ENCODE measurements at regions not wholly inside any gene's neighbourhood (a gene's known extent, or its start where the extent isn't known, plus 50 kb on each side); places are given as distances from the start of the nearest gene placed in this dataset.

GRCh38 chr5:87095787-87096186 lies 171.9 kb upstream of the RASA1 start:
- Histone ChIP-seq H2AFZ (ENCODE audit: low read length) (no peak overlapping the region), H3K4me3 (ENCODE audit: low read length) (no peak overlapping the region), H3K9me3 (ENCODE audit: low read length) (no peaks in the 10 kb centered on the region), H3K4me1 (ENCODE audit: low read length) (no peaks in the 10 kb centered on the region), H3K27ac (ENCODE audit: low read length) (no peak overlapping the region), H3K9me2 (replicated peaks; ENCODE audit: insufficient read depth, low read length) (no peaks in the 10 kb centered on the region), H3K4me2 (ENCODE audit: low read depth, low read length, poor library complexity, severe bottlenecking) (no peak overlapping the region), H3K27me3 (ENCODE audit: low read length) (no peaks in the 10 kb centered on the region), H3K79me2 (ENCODE audit: low read length) (no peaks in the 10 kb centered on the region), H4K20me1 (ENCODE audit: insufficient read depth, low read depth, low read length) (no peaks in the 10 kb centered on the region), H3K36me3 (ENCODE audit: insufficient read depth, low read length) (no peaks in the 10 kb centered on the region), H3K9ac (ENCODE audit: low read length) (no peak overlapping the region)
- no peak for DNase-seq

GRCh38 chr5:87097664-87098063 lies 170.0 kb upstream of the RASA1 start:
- Histone ChIP-seq H3K4me1 (ENCODE audit: low read length) (no peaks in the 10 kb centered on the region), H3K36me3 (ENCODE audit: insufficient read depth, low read length) (no peaks in the 10 kb centered on the region), H3K27me3 (ENCODE audit: low read length) (no peaks in the 10 kb centered on the region), H3K79me2 (ENCODE audit: low read length) (no peaks in the 10 kb centered on the region), H4K20me1 (ENCODE audit: insufficient read depth, low read depth, low read length) (no peaks in the 10 kb centered on the region), H3K4me3 (ENCODE audit: low read length) (no peak overlapping the region), H3K4me2 (ENCODE audit: low read depth, low read length, poor library complexity, severe bottlenecking) (no peak overlapping the region), H3K9me3 (ENCODE audit: low read length) (no peaks in the 10 kb centered on the region), H3K27ac (ENCODE audit: low read length) (no peak overlapping the region), H2AFZ (ENCODE audit: low read length) (no peak overlapping the region), H3K9me2 (replicated peaks; ENCODE audit: insufficient read depth, low read length) (no peaks in the 10 kb centered on the region), H3K9ac (ENCODE audit: low read length) (no peak overlapping the region)
- DNase-seq = no peak

GRCh38 chr5:87099291-87099839 lies 168.3 kb upstream of the RASA1 start:
- Histone ChIP-seq H4K20me1 (ENCODE audit: insufficient read depth, low read depth, low read length) (no peaks in the 10 kb centered on the region), H3K27ac (ENCODE audit: low read length) (no peak overlapping the region), H3K9ac (ENCODE audit: low read length) (no peak overlapping the region), H3K4me3 (ENCODE audit: low read length) (no peak overlapping the region), H3K79me2 (ENCODE audit: low read length) (no peaks in the 10 kb centered on the region), H3K4me1 (ENCODE audit: low read length) (no peaks in the 10 kb centered on the region), H3K9me2 (replicated peaks; ENCODE audit: insufficient read depth, low read length) (no peaks in the 10 kb centered on the region), H3K27me3 (ENCODE audit: low read length) (no peaks in the 10 kb centered on the region), H3K4me2 (ENCODE audit: low read depth, low read length, poor library complexity, severe bottlenecking) (no peak overlapping the region), H3K9me3 (ENCODE audit: low read length) (no peaks in the 10 kb centered on the region), H3K36me3 (ENCODE audit: insufficient read depth, low read length) (no peaks in the 10 kb centered on the region), H2AFZ (ENCODE audit: low read length) (no peak overlapping the region)
- no peak for DNase-seq

GRCh38 chr5:87099968-87100367 lies 167.7 kb upstream of the RASA1 start:
- Histone ChIP-seq H3K36me3 (ENCODE audit: insufficient read depth, low read length) (no peaks in the 10 kb centered on the region), H3K27ac (ENCODE audit: low read length) (no peak overlapping the region), H2AFZ (ENCODE audit: low read length) (no peak overlapping the region), H3K4me2 (ENCODE audit: low read depth, low read length, poor library complexity, severe bottlenecking) (no peak overlapping the region), H3K9ac (ENCODE audit: low read length) (no peak overlapping the region), H3K27me3 (ENCODE audit: low read length) (no peaks in the 10 kb centered on the region), H3K79me2 (ENCODE audit: low read length) (no peaks in the 10 kb centered on the region), H3K4me1 (ENCODE audit: low read length) (no peaks in the 10 kb centered on the region), H3K9me2 (replicated peaks; ENCODE audit: insufficient read depth, low read length) (no peaks in the 10 kb centered on the region), H3K9me3 (ENCODE audit: low read length) (no peaks in the 10 kb centered on the region), H3K4me3 (ENCODE audit: low read length) (no peak overlapping the region), H4K20me1 (ENCODE audit: insufficient read depth, low read depth, low read length) (no peaks in the 10 kb centered on the region)
- DNase-seq = no peak

- Histone ChIP-seq H3K27ac (ENCODE audit: low read length) (no peak overlapping the region), H3K9me3 (ENCODE audit: low read length) (no peaks in the 10 kb centered on the region), H2AFZ (ENCODE audit: low read length) (no peak overlapping the region), H3K4me2 (ENCODE audit: low read depth, low read length, poor library complexity, severe bottlenecking) (no peak overlapping the region), H3K4me1 (ENCODE audit: low read length) (no peaks in the 10 kb centered on the region), H3K4me3 (ENCODE audit: low read length) (no peak overlapping the region), H3K9ac (ENCODE audit: low read length) (no peak overlapping the region), H3K27me3 (ENCODE audit: low read length) (no peaks in the 10 kb centered on the region), H3K36me3 (ENCODE audit: insufficient read depth, low read length) (no peaks in the 10 kb centered on the region), H3K9me2 (replicated peaks; ENCODE audit: insufficient read depth, low read length) (no peaks in the 10 kb centered on the region), H4K20me1 (ENCODE audit: insufficient read depth, low read depth, low read length) (no peaks in the 10 kb centered on the region), H3K79me2 (ENCODE audit: low read length) (no peaks in the 10 kb centered on the region)
- DNase-seq = no peak
Measured at GRCh38 chr5:87101321-87101720, 166.4 kb upstream of the RASA1 start.

GRCh38 chr5:87102841-87103240 lies 164.8 kb upstream of the RASA1 start:
- Histone ChIP-seq H3K27ac (ENCODE audit: low read length) (no peak overlapping the region), H3K36me3 (ENCODE audit: insufficient read depth, low read length) (no peaks in the 10 kb centered on the region), H4K20me1 (ENCODE audit: insufficient read depth, low read depth, low read length) (no peaks in the 10 kb centered on the region), H3K27me3 (ENCODE audit: low read length) (no peaks in the 10 kb centered on the region), H3K4me3 (ENCODE audit: low read length) (no peak overlapping the region), H3K79me2 (ENCODE audit: low read length) (no peaks in the 10 kb centered on the region), H3K4me1 (ENCODE audit: low read length) (no peaks in the 10 kb centered on the region), H3K9me2 (replicated peaks; ENCODE audit: insufficient read depth, low read length) (no peaks in the 10 kb centered on the region), H2AFZ (ENCODE audit: low read length) (no peak overlapping the region), H3K9ac (ENCODE audit: low read length) (no peak overlapping the region), H3K4me2 (ENCODE audit: low read depth, low read length, poor library complexity, severe bottlenecking) (no peak overlapping the region), H3K9me3 (ENCODE audit: low read length) (no peaks in the 10 kb centered on the region)
- DNase-seq = no peak

- DNase-seq = no peak
- Histone ChIP-seq H4K20me1 (ENCODE audit: insufficient read depth, low read depth, low read length) (no peaks in the 10 kb centered on the region), H3K9me3 (ENCODE audit: low read length) (no peaks in the 10 kb centered on the region), H2AFZ (ENCODE audit: low read length) (no peak overlapping the region), H3K9me2 (replicated peaks; ENCODE audit: insufficient read depth, low read length) (no peaks in the 10 kb centered on the region), H3K9ac (ENCODE audit: low read length) (no peak overlapping the region), H3K79me2 (ENCODE audit: low read length) (no peaks in the 10 kb centered on the region), H3K36me3 (ENCODE audit: insufficient read depth, low read length) (no peaks in the 10 kb centered on the region), H3K4me3 (ENCODE audit: low read length) (no peak overlapping the region), H3K27me3 (ENCODE audit: low read length) (no peaks in the 10 kb centered on the region), H3K4me2 (ENCODE audit: low read depth, low read length, poor library complexity, severe bottlenecking) (no peak overlapping the region), H3K4me1 (ENCODE audit: low read length) (no peaks in the 10 kb centered on the region), H3K27ac (ENCODE audit: low read length) (no peak overlapping the region)
Measured at GRCh38 chr5:87103616-87104287, 163.9 kb upstream of the RASA1 start.

- Histone ChIP-seq H3K9me3 (ENCODE audit: low read length) (no peaks in the 10 kb centered on the region), H3K27me3 (ENCODE audit: low read length) (no peaks in the 10 kb centered on the region), H3K27ac (ENCODE audit: low read length) (no peak overlapping the region), H2AFZ (ENCODE audit: low read length) (no peak overlapping the region), H3K9me2 (replicated peaks; ENCODE audit: insufficient read depth, low read length) (no peaks in the 10 kb centered on the region), H3K4me2 (ENCODE audit: low read depth, low read length, poor library complexity, severe bottlenecking) (no peak overlapping the region), H3K79me2 (ENCODE audit: low read length) (no peaks in the 10 kb centered on the region), H3K4me3 (ENCODE audit: low read length) (no peak overlapping the region), H3K9ac (ENCODE audit: low read length) (no peak overlapping the region), H3K36me3 (ENCODE audit: insufficient read depth, low read length) (no peaks in the 10 kb centered on the region), H3K4me1 (ENCODE audit: low read length) (no peaks in the 10 kb centered on the region), H4K20me1 (ENCODE audit: insufficient read depth, low read depth, low read length) (no peaks in the 10 kb centered on the region)
- no peak for DNase-seq
Measured at GRCh38 chr5:87105577-87105976, 162.1 kb upstream of the RASA1 start.

Measured in Karpas-422 (cell line).